Calu3 (cell line): ENCODE measurements at regions not wholly inside any gene's neighbourhood (a gene's known extent, or its start where the extent isn't known, plus 50 kb on each side); places are given as distances from the start of the nearest gene placed in this dataset.
"Not testable (repeated sequence)": the region's sequence is repeated elsewhere in the genome, so short reads cannot be mapped to it uniquely, and the experiment has no call there.

Experiments
- BruUV-seq: library from RNA; stranded (reverse); fragments of 400-500 nt; replicated peaks from 2 replicates; lab custom pipeline; 2021; lab: Mats Ljungman, UMichigan
- CTCF ChIA-PET: fragments of 300-600 bp; sonication (Branson Sonifier 250); formaldehyde crosslinking; loops from one replicate; lab custom pipeline; 2022; ENCODE audit warnings: antibody characterized with exemption; lab: Charles Lee
- DNase-seq: peaks from one replicate; pipeline ENCODE4 v3.0.0; 2022
- H3K27ac Mint-ChIP-seq: one replicate; pipeline ENCODE4 v1.8.0; 2022; ENCODE audit warnings: mixed read lengths; ENCODE audit not compliant: unreplicated experiment
- H3K27me3 Mint-ChIP-seq: one replicate; pipeline ENCODE4 v1.8.0; 2022; ENCODE audit warnings: mixed read lengths; ENCODE audit not compliant: unreplicated experiment
- H3K36me3 Mint-ChIP-seq: one replicate; pipeline ENCODE4 v1.8.0; 2022; ENCODE audit warnings: mild to moderate bottlenecking, moderate library complexity, mixed read lengths; ENCODE audit not compliant: insufficient read depth, unreplicated experiment
- H3K4me1 Mint-ChIP-seq: one replicate; pipeline ENCODE4 v1.8.0; 2022; ENCODE audit warnings: mild to moderate bottlenecking, low read depth, mixed read lengths; ENCODE audit not compliant: unreplicated experiment
- H3K4me3 Mint-ChIP-seq: one replicate; pipeline ENCODE4 v1.8.0; 2022; ENCODE audit warnings: mild to moderate bottlenecking, low read depth, moderate library complexity, mixed read lengths; ENCODE audit not compliant: unreplicated experiment
- H3K9me3 Mint-ChIP-seq: one replicate; pipeline ENCODE4 v1.8.0; 2022; ENCODE audit warnings: low read depth, mixed read lengths; ENCODE audit not compliant: unreplicated experiment
- CTCF ChIP-seq: fragments of 200-600 bp; IDR thresholded peaks from one replicate; pipeline ENCODE4 v1.8.0; 2022; ENCODE audit warnings: antibody characterized with exemption; ENCODE audit not compliant: unreplicated experiment
- intact Hi-C: fragments of 100-400 bp; cut with micrococcal nuclease; formaldehyde crosslinking; loops from one replicate; pipeline ENCODE4 v1.10.0; 2022; ENCODE audit not compliant: unreplicated experiment

DNA sequence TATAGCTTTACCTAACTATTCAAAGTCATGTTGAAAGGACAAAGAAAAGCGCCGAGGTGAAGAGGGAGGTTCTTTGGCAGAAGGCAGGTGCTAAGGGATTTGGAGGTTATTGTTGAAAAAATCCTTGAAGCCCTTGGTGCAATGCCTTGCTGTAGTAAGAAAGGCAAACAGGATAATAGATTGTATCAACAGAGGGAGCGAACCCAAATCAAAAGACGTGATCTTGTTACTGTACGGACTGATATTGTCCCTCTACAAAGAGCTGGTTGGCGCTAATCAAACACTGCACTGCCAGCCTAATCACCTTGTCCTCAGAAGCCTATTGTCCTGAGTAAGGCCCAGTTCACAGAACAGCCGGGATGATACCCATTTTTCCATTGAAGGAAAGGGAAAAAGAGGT lies 182.9 kb downstream of the ZIC3 start:
- BruUV-seq = no TSS peak
- no peaks in the 10 kb centered on the region for H3K27me3 Mint-ChIP-seq
- no peaks in the 10 kb centered on the region for H3K4me1 Mint-ChIP-seq
- peaks cover 5% of the 10 kb centered on the region for H3K9me3 Mint-ChIP-seq
- H3K4me3 Mint-ChIP-seq = no peak overlapping the region
- intact Hi-C loops = no loop called here
- no peaks in the 10 kb centered on the region for H3K36me3 Mint-ChIP-seq
- no peak for TF ChIP-seq CTCF
- DNase-seq = no peak
- no peak overlapping the region for H3K27ac Mint-ChIP-seq
- CTCF ChIA-PET = no interaction called here

- DNase-seq = no peak
- no peaks in the 10 kb centered on the region for H3K36me3 Mint-ChIP-seq
- intact Hi-C loops = no loop called here
- no peak overlapping the region for H3K4me3 Mint-ChIP-seq
- H3K9me3 Mint-ChIP-seq = peaks cover 5% of the 10 kb centered on the region
- H3K27me3 Mint-ChIP-seq = no peaks in the 10 kb centered on the region
- TF ChIP-seq CTCF = no peak
- no peaks in the 10 kb centered on the region for H3K4me1 Mint-ChIP-seq
- CTCF ChIA-PET = no interaction called here
- no peak overlapping the region for H3K27ac Mint-ChIP-seq
- BruUV-seq = no TSS peak
Observed at GRCh38 chrX:137749246-137749645, 183.3 kb downstream of the ZIC3 start.

DNA sequence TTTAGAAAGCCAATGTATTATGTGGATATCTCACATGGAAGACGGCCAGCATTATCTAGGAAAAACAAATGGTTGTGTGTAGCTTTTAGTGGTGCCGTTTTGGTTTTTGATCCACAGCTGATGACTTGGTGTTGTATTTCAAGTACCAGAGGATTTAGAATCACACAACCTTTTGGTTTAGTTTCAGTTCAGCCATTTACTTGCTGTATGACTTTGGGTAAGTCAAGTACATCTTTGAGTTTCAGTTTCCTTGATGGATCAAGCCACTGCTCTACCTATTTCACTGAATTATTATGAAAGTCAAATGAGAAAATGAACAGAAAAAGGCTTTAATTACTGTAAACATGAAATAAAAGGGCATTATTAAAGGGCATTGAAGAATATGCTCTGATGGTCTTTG lies 205.6 kb downstream of the ZIC3 start:
- Mint-ChIP-seq H3K27ac (no peak overlapping the region), H3K36me3 (no peaks in the 10 kb centered on the region), H3K9me3 (peaks cover 9% of the 10 kb centered on the region), H3K27me3 (no peaks in the 10 kb centered on the region), H3K4me3 (no peak overlapping the region), H3K4me1 (no peaks in the 10 kb centered on the region)
- intact Hi-C loops = no loop called here
- no TSS peak for BruUV-seq
- TF ChIP-seq CTCF = no peak
- CTCF ChIA-PET = no interaction called here
- no peak for DNase-seq

DNA sequence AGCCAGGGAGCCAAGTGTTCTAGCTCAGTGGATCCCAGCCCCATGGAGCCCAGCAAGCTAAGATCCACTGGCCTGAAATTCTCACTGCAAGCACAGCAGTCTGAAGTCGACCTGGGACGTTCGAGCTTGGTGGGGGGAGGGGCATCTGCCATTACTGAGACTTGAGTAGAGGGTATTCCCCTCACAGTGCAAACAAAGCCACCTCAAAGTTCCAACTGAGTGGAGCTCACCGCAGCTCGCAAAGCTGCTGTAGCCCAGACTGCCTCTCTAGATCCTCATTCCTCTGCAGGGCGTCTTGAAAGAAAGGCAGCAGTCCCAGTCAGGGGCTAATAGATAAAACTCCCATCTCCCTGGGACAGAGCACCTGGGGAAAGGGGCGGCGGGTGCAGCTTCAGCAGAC lies 226.3 kb downstream of the ZIC3 start:
- Mint-ChIP-seq H3K4me3 (no peak overlapping the region), H3K36me3 (no peaks in the 10 kb centered on the region), H3K4me1 (no peaks in the 10 kb centered on the region), H3K9me3 (peaks cover 13% of the 10 kb centered on the region), H3K27ac (no peak overlapping the region), H3K27me3 (no peaks in the 10 kb centered on the region)
- no peak for DNase-seq
- intact Hi-C loops = no loop called here
- BruUV-seq = no TSS peak
- CTCF ChIA-PET = no interaction called here
- TF ChIP-seq CTCF = no peak

GRCh38 chrX:137797926-137798325 lies 232.0 kb downstream of the ZIC3 start:
- H3K4me3 Mint-ChIP-seq, H3K27ac Mint-ChIP-seq, DNase-seq, H3K27me3 Mint-ChIP-seq, CTCF ChIA-PET, intact Hi-C loops, H3K36me3 Mint-ChIP-seq, BruUV-seq, H3K4me1 Mint-ChIP-seq: not testable (repeated sequence)
- H3K9me3 Mint-ChIP-seq = peaks cover 20% of the 10 kb centered on the region
